HCT116 (cell line): ENCODE measurements at regions not wholly inside any gene's neighbourhood (a gene's known extent, or its start where the extent isn't known, plus 50 kb on each side); places are given as distances from the start of the nearest gene placed in this dataset.

Experiments
- ATAC-seq: fragments of 200-7000 bp; cut with Tn5 transposase; 2 replicates; pipeline ENCODE4 v1.9.1; 2020; ENCODE audit warnings: mild to moderate bottlenecking, moderate library complexity
- BruUV-seq: library from RNA; stranded (reverse); fragments of 400-500 nt; replicated peaks from 2 replicates; lab custom pipeline; 2021; lab: Mats Ljungman, UMichigan
- CTCF ChIA-PET: fragments of 300-600 bp; sonication (Branson Sonifier 250); formaldehyde crosslinking; loops from one replicate; lab custom pipeline; 2021; ENCODE audit warnings: antibody characterized with exemption; lab: Charles Lee
- POLR2A ChIA-PET: fragments of 300-600, 350-600 bp; sonication (Branson Sonifier 250); formaldehyde crosslinking; loops from one replicate; lab custom pipeline; 2021; ENCODE audit warnings: antibody characterized with exemption; lab: Charles Lee
- RAD21 ChIA-PET, 2 experiments: fragments of 300-600 bp; sonication (Branson Sonifier 250); formaldehyde crosslinking; loops; one replicate each; lab custom pipeline; 2023; ENCODE audit warnings: low total read pairs in 2 of 2; ENCODE audit not compliant: uncharacterized antibody in 2 of 2, unreplicated experiment in 2 of 2, low non-redundant PET in 1 of 2; lab: Charles Lee
- DNase-seq: peaks from one replicate; pipeline ENCODE4 v3.0.0-alpha.2; 2010; ENCODE audit warnings: low read depth, low spot score
- H2AFZ ChIP-seq: fragments of 200-600 bp; shearing (Covaris generic), sonication (generic); 2 replicates; pipeline ENCODE4 v1.6.1; 2017; ENCODE audit warnings: low read depth, mixed run types, mixed read lengths, antibody characterized with exemption, low read length; ENCODE audit not compliant: poor library complexity, severe bottlenecking
- H3K27ac ChIP-seq: 2 replicates; pipeline ENCODE4 v1.5.1; 2012; ENCODE audit warnings: low read depth, low read length
- H3K27me3 ChIP-seq: fragments of 200-600 bp; sonication (generic); 2 replicates; pipeline ENCODE4 v1.6.1; 2016; ENCODE audit warnings: mixed run types, low read length, mixed read lengths; ENCODE audit not compliant: insufficient read depth
- H3K36me3 ChIP-seq, 2 experiments: fragments of 200-500 bp in 1 of 2; fragments of 200-600 bp in 1 of 2; sonication (Bioruptor generic) in 1 of 2; sonication (generic) in 1 of 2; 2 replicates each; pipeline versions ENCODE4 v1.5.1 to v1.6.1; 2014 to 2016; ENCODE audit warnings: low read length in 2 of 2, inconsistent platforms in 1 of 2, mixed read lengths in 1 of 2, mixed run types in 1 of 2; ENCODE audit not compliant: insufficient read depth in 2 of 2, control insufficient read depth in 1 of 2
- H3K4me1 ChIP-seq, 2 experiments: fragments of 200-600 bp in 1 of 2; sonication (generic) in 1 of 2; 2 replicates each; pipeline versions ENCODE4 v1.5.1 to v1.6.1; 2012 to 2017; ENCODE audit warnings: low read length in 2 of 2, inconsistent platforms in 1 of 2, mild to moderate bottlenecking in 1 of 2, mixed read lengths in 1 of 2, mixed run types in 1 of 2, moderate library complexity in 1 of 2; ENCODE audit not compliant: insufficient read depth in 2 of 2, control insufficient read depth in 1 of 2
- H3K4me2 ChIP-seq: fragments of 200-600 bp; sonication (generic); 2 replicates; pipeline ENCODE4 v1.6.1; 2017; ENCODE audit warnings: mixed run types, low read length, mixed read lengths
- H3K4me3 ChIP-seq, 2 experiments: fragments of 200-600 bp in 1 of 2; sonication (generic) in 1 of 2; replicated peaks in 1 of 2; 2 replicates each; pipeline ENCODE4 v1.5.1; 2011 to 2016; ENCODE audit warnings: low read length in 2 of 2, control low read depth in 1 of 2, low read depth in 1 of 2, mild to moderate bottlenecking in 1 of 2, mixed read lengths in 1 of 2, mixed run types in 1 of 2
- H3K79me2 ChIP-seq: fragments of 200-600 bp; sonication (generic); 2 replicates; pipeline ENCODE4 v1.6.1; 2017; ENCODE audit warnings: mild to moderate bottlenecking, mixed run types, low read length, moderate library complexity, mixed read lengths; ENCODE audit not compliant: insufficient read depth
- H3K9ac ChIP-seq: fragments of 200-600 bp; sonication (generic); 2 replicates; pipeline ENCODE4 v1.6.1; 2016; ENCODE audit warnings: low read length, mixed read lengths
- H3K9me2 ChIP-seq: fragments of 200-600 bp; sonication (generic), shearing (Covaris generic); 2 replicates; pipeline ENCODE4 v1.6.1; 2017; ENCODE audit warnings: mixed run types, mild to moderate bottlenecking, moderate library complexity; ENCODE audit not compliant: insufficient read depth
- H3K9me3 ChIP-seq, 2 experiments: fragments of 200-500 bp in 1 of 2; fragments of 200-600 bp in 1 of 2; sonication (Bioruptor generic) in 1 of 2; sonication (generic) in 1 of 2; 2 replicates each; pipeline ENCODE4 v1.6.1; 2014 to 2017; ENCODE audit warnings: low read length in 2 of 2, mixed read lengths in 2 of 2, inconsistent platforms in 1 of 2, low read depth in 1 of 2, mild to moderate bottlenecking in 1 of 2, mixed run types in 1 of 2, moderate library complexity in 1 of 2; ENCODE audit not compliant: control insufficient read depth in 1 of 2, insufficient read depth in 1 of 2
- H4K20me1 ChIP-seq: fragments of 200-600 bp; sonication (generic), shearing (Covaris generic); 2 replicates; pipeline ENCODE4 v1.6.1; 2017; ENCODE audit warnings: mixed run types, mild to moderate bottlenecking, moderate library complexity; ENCODE audit not compliant: insufficient read depth
- ATF3 ChIP-seq: IDR thresholded peaks from 2 replicates; pipeline ENCODE4 v1.6.1; 2012
- CBX3 ChIP-seq: IDR thresholded peaks from 2 replicates; pipeline ENCODE4 v1.6.1; 2012; ENCODE audit warnings: low read depth
- CEBPB ChIP-seq: IDR thresholded peaks from 2 replicates; pipeline ENCODE4 v1.6.1; 2012; ENCODE audit warnings: low read depth
- CTCF ChIP-seq, 3 experiments: fragments of 200-600 bp in 1 of 3; sonication (generic) in 1 of 3; IDR thresholded peaks in 2 of 3; conservative IDR thresholded peaks in 1 of 3; 2 replicates each; pipeline ENCODE4 v1.5.1; 2012 to 2017; ENCODE audit warnings: low read depth in 2 of 3, low read length in 2 of 3, antibody characterized with exemption in 1 of 3, borderline replicate concordance in 1 of 3, control low read depth in 1 of 3, mild to moderate bottlenecking in 1 of 3, mixed read lengths in 1 of 3, mixed run types in 1 of 3, moderate library complexity in 1 of 3; ENCODE audit not compliant: insufficient read depth in 1 of 3
- EGR1 ChIP-seq: IDR thresholded peaks from 2 replicates; pipeline ENCODE4 v1.6.1; 2012; ENCODE audit warnings: low read depth
- ELF1 ChIP-seq: IDR thresholded peaks from 2 replicates; pipeline ENCODE4 v1.6.1; 2012; ENCODE audit warnings: low read depth, borderline replicate concordance
- EZH2 ChIP-seq: fragments of 200-600 bp; sonication (generic); IDR thresholded peaks from 2 replicates; pipeline ENCODE4 v1.6.1; 2017; ENCODE audit warnings: antibody characterized with exemption, mixed run types
- EZH2phosphoT487 ChIP-seq: fragments of 200-600 bp; IDR thresholded peaks from 2 replicates; pipeline ENCODE4 v1.6.1; 2018; ENCODE audit warnings: antibody characterized with exemption, borderline replicate concordance
- FOSL1 ChIP-seq: IDR thresholded peaks from 2 replicates; pipeline ENCODE4 v1.6.1; 2012; ENCODE audit warnings: low read depth
- JUND ChIP-seq: IDR thresholded peaks from 2 replicates; pipeline ENCODE4 v1.6.1; 2012
- POLR2AphosphoS5 ChIP-seq: IDR thresholded peaks from 2 replicates; pipeline ENCODE4 v1.6.1; 2011; ENCODE audit warnings: mild to moderate bottlenecking, low read depth, low read length, moderate library complexity
- RAD21 ChIP-seq: IDR thresholded peaks from 2 replicates; pipeline ENCODE4 v1.6.1; 2012; ENCODE audit warnings: low read depth, mild to moderate bottlenecking
- REST ChIP-seq: IDR thresholded peaks from 2 replicates; pipeline ENCODE4 v1.6.1; 2012; ENCODE audit warnings: low read depth
- SP1 ChIP-seq: IDR thresholded peaks from 2 replicates; pipeline ENCODE4 v1.6.1; 2012; ENCODE audit warnings: low read depth
- TCF7L2 ChIP-seq: IDR thresholded peaks from 2 replicates; pipeline ENCODE4 v1.7.0; 2011; ENCODE audit warnings: borderline replicate concordance, inconsistent platforms; ENCODE audit not compliant: insufficient read depth, insufficient read length; ENCODE audit errors: extremely low read depth
- YY1 ChIP-seq: IDR thresholded peaks from 2 replicates; pipeline ENCODE4 v1.6.1; 2011; ENCODE audit warnings: low read length, low read depth, moderate library complexity, mild to moderate bottlenecking; ENCODE audit not compliant: insufficient replicate concordance; ENCODE audit errors: extremely low read depth
- ZBTB33 ChIP-seq: IDR thresholded peaks from 2 replicates; pipeline ENCODE4 v1.6.1; 2011; ENCODE audit warnings: mild to moderate bottlenecking, low read length, moderate library complexity; ENCODE audit not compliant: insufficient replicate concordance; ENCODE audit errors: extremely low read depth
- ZFX ChIP-seq: fragments of 450-650 bp; IDR thresholded peaks from 2 replicates; pipeline ENCODE4 v1.6.1; 2017
- ZNF274 ChIP-seq: fragments of 200-500 bp; sonication (Bioruptor generic); IDR thresholded peaks from 2 replicates; pipeline ENCODE4 v1.6.1; 2014; ENCODE audit warnings: mild to moderate bottlenecking, low read depth, low read length, inconsistent platforms
- intact Hi-C: fragments of 100-400 bp; cut with micrococcal nuclease; formaldehyde crosslinking; loops from 2 replicates; pipeline ENCODE4 v1.10.0; 2022
- TF ChIP-seq, protein P1 (sequence below): IDR thresholded peaks from 2 replicates; pipeline ENCODE4 v1.6.1; 2012

- BruUV-seq, result no TSS peak
- CTCF ChIA-PET, result no interaction called here
- DNase-seq, result no peak
- Histone ChIP-seq H2AFZ (no peak overlapping the region), H3K79me2 (no peaks in the 10 kb centered on the region), H3K4me2 (no peak overlapping the region), H3K36me3 (no peaks in the 10 kb centered on the region), H4K20me1 (no peaks in the 10 kb centered on the region), H3K27ac (no peak overlapping the region), H3K4me3 (no peak overlapping the region), H3K4me1 (peaks cover 8 to 10% of the 10 kb centered on the region in 2 experiments; a peak in 3 of 4 replicates), H3K27me3 (peaks cover 62% of the 10 kb centered on the region), H3K9me3 (no peaks in the 10 kb centered on the region), H3K9me2 (no peaks in the 10 kb centered on the region), H3K9ac (no peak overlapping the region)
- POLR2A ChIA-PET, result no interaction called here
- intact Hi-C loops, result no loop called here
- RAD21 ChIA-PET, result no interaction called here
- no peak for TF ChIP-seq RAD21
- no peak for TF ChIP-seq YY1
- no peak for TF ChIP-seq REST
- TF ChIP-seq EZH2phosphoT487, result no peak
- TF ChIP-seq, protein P1, sequence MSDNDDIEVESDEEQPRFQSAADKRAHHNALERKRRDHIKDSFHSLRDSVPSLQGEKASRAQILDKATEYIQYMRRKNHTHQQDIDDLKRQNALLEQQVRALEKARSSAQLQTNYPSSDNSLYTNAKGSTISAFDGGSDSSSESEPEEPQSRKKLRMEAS, result no peak
- TF ChIP-seq CEBPB, result no peak
- TF ChIP-seq ELF1, result no peak
- no peak for TF ChIP-seq CBX3
- TF ChIP-seq EZH2, result no peak
- no peak for TF ChIP-seq EGR1
- no peak for TF ChIP-seq ATF3
- no peak for TF ChIP-seq SP1
- no peak for TF ChIP-seq ZNF274
- TF ChIP-seq ZBTB33, result no peak
- TF ChIP-seq CTCF (IDR thresholded peaks at IDR 0.05 in 2 of 3, conservative IDR thresholded peaks at IDR 0.05 in 1 of 3; ENCODE audit: borderline replicate concordance in 1 of 3, insufficient read depth in 1 of 3, low read depth in 2 of 3, low read length in 2 of 3), result no peak
- TF ChIP-seq TCF7L2, result no peak
- no peak for TF ChIP-seq FOSL1
- no peak for TF ChIP-seq JUND
- no peak for TF ChIP-seq POLR2AphosphoS5
- TF ChIP-seq ZFX, result no peak
- no peak for ATAC-seq
Observed at GRCh38 chr11:19509215-19509614, 203.4 kb upstream of the NAV2 start.
